GM19452 (cell line): ENCODE measurements at regions not wholly inside any gene's neighbourhood (a gene's known extent, or its start where the extent isn't known, plus 50 kb on each side); places are given as distances from the start of the nearest gene placed in this dataset.

ENCODE experiments used
- ATAC-seq: cut with Tn5 transposase; IDR thresholded peaks from one replicate; pipeline ENCODE4 v1.9.1; 2021; ENCODE audit not compliant: unreplicated experiment

DNA sequence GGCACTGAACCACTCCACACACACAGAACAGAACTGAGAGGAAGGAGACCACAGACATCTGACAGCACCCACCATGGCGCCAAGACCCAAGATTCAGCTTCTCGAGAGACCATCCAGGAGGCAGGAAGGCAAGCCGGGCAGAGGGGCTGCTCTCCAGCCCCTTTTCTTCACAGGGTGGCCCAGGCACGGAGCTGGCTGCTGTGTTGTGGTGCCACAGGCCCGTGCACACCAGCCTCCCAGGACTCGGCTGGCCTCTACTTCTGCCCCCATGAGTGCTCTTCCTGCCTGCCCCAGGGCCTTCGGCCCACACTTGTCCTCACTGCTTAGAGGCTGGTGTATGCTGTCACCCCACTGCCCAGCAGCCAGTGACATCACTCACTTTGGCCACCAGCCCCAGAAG, 547.6 kb upstream of the RAB6C start:
- no peak for ATAC-seq

DNA sequence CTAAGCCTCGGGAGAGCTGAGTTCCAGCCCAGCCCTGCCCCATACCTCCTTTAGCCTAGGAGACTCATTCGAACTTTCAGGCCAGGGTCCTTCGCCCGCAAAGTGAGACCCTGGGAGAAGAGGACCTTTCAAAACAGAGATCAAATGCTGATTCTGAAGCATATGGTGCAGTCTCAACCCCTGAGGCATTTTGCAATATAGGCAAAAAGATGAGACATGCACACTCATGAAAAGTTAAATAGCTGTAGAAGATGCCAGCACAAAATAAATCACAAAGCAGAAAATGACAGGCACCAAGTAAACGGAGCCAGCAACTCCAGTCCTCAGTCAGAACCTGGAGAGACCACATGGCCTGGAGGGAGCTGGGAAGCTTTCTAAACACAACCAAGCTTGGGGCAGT, 542.7 kb upstream of the RAB6C start:
- ATAC-seq, result no peak

DNA sequence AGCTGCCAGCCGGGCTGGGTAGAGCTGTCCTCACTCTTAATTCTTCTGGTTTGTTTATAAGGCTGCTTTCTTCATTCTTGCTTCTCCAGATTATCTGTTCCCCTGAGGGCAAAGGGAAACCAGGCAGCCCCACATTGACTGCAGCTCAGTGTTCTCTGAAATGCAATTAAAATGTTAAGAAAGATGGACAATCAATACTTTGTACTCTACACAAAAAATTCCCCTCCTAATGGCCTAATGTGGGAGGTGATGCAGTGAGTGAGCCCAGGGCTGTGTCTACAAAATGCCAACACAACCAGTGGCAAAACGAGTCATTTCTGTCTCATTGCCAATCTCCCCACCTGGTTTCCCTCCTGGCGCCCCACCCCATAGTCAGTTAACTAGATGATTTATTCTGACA, 541.7 kb upstream of the RAB6C start:
- ATAC-seq, result no peak

DNA sequence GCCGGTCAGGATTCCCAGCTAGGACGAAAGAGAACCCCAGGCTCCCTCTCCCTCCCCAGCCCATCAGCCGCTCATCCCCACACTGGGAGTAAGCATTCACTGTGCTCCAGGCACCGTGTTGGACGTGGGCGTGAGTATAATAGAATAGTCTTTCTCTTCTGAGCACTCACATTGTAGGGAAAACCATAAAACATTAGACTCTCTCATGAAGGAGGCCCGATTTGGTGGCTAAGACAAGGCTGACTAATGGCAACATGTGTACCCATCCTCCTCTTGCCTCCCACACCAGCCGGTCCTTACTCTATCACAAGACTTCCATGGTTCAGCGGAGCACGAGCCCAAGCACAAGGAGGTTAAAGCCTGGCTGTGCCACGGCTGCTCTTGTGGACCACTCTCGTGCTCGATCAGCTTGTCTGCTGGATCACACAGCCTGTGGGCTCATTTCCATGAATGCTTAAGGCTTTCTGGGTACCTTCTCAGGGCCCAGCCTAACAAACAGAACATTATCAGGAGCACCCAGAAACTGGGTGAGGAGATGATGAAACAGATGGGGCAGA, 540.9 kb upstream of the RAB6C start:
- ATAC-seq, result no peak

DNA sequence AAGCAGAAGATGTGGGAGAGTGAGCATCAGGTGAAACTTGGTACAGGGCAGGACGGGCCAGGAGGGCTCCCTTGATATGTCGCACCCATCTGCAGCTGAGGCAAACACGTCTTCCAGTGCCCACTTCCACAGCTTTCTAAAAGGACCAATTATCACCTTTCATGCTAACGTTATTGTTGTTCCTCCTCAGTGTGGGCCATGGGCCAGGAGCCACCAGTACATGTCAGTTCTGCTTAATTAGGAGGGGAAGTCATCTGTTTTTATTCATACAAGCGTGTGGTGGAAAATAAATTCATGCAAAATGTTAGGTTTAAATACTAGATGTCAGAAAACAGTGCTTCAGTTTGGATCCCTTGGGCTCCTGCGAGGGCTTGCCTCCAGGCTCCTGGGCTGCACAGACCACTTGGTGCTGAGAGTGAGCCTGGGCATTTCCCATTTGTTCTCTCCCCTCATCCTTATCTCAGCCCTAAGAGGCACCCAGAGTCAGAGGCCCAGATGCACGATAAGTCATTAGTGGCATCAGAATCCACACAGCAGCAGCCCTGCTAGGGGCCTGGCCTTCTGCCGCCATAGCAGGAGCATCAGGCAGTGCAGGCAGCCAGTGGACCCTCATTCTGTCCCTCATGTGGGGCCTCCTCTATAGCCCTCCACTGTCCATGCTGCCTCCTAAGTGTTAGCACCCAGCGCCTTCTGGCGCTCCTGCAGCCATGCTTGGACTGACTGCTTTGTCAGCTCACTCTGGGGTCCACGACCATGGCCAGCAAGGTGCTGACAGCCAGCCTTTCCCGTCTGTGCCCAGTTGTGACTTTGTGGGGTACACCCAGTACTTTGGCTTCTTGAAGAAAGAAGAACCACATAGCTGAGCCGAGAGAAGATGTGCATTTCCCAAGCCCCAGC, 539.8 kb upstream of the RAB6C start:
- ATAC-seq, result no peak

DNA sequence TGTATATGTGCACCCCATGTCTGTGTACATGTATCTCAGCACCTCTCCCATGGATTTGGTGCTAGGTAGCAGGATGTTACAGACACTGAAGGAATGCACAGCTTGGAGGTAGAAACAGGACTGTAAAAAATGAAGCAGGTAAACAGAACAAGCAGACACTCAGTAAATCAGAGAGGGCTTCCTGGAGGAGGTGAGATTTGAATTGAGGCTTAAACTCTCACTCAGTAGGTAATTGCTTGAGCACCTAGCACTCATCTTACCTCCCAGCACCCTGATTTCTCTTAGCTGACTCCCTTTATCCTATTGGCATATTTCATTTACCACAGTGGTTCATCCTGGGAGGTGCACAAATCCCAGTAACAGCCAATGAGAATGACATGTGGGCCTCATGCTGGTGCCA, 537.9 kb upstream of the RAB6C start:
- ATAC-seq, result no peak

DNA sequence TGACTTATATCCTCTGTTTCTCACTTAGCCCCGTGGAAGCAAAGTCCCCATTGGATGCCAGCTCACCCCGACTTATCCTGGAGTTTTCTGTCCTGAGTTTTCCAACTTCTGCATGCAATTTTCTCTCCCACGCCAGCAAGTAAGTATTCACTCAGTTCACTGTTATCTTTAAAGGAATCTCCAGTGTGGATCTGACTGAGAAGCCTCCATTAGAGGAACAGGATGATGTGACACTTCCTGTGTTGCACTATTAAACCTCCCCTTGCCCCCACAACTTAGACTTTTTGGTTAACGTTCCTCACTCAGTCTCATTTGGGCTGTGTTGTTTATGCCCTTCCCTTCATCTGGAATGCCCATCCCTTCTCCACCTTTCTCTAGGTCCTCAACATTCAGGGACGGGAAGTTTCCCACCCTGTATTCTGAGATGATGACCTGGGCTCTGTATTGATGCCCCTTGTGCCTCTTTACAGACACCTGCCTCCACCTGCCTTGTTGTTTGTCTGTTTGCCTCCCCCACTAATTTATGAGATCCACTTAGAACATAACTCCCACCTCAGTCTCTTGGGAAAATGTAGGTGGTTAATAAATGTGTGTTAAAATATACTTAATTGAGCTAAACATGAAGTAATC, 536.1 kb upstream of the RAB6C start:
- no peak for ATAC-seq

DNA sequence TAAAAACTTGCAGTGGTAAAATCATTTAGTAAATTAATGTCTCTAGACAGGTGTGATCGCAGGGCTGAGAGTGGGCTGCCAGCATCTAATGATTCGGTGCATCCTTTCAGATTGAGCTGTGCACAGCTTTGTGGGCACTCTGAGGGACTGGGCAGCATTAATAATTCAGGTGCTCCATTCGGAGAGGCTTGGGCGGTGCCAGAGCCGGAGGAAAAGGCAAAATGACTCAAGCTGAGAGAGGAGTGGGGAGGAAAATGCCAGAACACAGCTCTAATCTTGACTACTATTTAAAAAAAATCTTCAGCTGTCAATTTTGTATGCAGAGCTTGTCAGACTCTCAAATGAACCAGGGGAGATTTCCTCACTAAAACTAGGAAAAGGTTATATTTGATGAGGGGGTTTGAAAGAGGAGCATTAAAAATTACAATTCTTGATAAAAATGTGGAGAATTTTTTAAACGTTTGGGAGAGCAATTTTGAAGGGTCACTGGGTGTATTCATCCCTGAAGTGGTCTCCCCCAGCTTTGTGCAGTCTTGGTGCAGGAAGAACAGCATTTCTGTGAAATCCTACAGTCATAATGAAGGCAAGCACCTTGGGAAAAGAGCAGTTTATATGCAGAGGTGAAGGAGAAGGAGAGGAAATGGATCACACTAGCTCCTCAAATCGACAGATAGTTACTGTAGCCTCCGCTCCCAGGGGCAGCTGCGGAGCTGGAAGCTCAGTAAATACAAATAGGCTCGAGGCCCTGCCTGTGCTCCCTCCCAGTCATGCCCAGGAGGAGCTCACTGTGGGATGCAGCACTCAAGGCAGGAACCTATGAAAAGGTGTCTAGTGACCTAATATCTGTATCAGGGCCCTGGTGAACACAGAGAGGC, 535.4 kb upstream of the RAB6C start:
- ATAC-seq, result no peak

DNA sequence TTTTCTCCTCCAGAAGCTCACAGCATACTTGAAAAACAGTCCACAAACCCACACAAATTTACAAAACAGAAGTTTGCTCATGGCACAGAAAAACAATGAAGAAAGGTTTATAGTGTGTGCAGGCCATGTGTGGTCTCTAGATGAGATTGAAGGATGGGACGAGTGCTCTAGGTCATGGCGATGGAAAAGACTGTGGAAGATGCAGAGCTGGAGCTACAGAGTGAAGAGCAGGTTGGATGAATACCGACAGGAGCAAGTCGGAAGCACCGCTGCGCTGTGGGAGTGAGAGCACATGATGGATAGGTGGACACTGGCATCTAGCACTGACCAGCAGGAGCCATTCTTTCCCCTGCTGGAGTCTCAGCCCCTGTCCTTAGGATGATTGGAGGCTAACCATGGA, 534.7 kb upstream of the RAB6C start:
- ATAC-seq, result no peak

DNA sequence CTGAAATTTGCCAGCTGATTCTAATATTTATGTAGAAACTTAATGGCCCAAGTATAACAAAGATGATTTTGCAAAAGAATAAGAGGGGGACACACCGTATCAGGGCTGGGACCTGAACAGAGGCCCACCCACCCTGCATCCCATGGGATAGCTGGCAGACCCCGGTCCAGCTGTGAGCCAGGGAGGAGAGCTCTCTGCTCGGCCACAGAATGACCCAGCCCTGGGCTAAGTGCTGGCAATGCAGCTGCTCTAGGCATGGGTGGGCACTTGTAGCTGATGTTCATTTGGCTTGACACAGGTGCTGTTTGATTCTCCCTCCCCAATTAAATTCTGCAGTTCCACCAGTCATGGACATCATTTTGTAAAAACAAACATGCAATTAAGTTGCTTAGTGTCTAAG, 522.8 kb upstream of the RAB6C start:
- ATAC-seq, result no peak

DNA sequence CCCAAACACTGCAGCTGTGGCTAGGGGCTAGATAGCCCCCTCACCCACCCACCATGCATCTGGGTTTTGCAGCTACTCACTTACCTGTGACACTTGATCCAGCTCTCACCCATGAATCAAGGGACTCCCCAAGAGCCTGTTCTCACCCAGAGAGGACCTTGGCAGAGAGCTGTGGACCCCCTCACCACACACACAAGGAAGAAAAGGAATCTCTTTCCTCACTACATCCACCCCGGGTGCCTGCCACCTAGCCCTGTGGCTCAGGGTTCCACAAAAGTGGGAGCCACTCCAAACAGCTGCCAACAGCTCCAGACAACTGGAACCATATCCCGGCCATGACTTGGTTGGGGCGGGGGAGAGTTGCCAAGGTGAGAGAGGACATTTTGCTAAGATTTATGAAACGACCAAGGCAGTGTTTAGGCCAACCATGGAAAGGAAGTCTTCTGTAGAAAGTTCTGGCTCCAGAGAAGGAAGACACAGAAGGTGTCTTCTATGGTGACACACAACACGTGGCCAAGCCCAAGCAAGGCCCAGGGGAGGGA, 522.1 kb upstream of the RAB6C start:
- ATAC-seq, result no peak

DNA sequence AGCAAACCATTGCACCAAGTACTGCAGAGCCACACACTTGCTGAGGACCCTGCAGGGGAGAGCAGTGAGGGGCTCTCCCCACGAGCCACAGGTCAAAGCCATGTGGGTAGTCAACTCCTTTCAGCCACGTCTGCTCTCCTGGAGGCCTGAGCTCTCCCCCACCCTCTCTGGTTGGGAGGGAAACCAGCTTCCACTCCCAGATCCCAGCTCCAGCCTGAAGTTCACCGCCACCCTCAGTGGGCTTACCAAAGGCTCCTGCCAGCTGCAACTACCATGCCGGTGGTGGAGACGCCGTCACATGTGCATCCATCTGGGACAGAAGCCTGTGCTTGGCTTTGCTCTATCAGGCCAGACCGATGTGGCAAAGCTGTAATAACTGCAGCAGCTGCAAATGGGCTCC, 521.5 kb upstream of the RAB6C start:
- ATAC-seq, result no peak

DNA sequence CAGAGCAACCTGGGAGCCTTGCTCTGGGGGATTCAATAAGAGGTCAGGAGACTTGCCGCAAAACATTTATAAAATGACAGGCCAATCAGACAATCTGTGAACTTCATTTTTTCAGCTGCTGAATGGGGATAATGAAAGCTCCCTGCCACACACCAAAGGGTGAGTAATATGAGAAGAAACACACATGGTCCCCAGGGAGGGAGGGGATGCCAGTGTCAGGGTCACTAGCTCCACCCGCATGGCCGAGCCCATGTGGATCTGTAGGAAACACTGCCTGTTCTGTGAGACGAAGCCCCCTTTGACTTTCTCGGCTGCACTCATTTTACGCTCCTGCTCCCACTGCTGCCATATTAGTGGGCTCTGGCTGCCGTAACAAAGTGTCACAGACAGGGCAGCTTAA, 521.0 kb upstream of the RAB6C start:
- ATAC-seq, result no peak

DNA sequence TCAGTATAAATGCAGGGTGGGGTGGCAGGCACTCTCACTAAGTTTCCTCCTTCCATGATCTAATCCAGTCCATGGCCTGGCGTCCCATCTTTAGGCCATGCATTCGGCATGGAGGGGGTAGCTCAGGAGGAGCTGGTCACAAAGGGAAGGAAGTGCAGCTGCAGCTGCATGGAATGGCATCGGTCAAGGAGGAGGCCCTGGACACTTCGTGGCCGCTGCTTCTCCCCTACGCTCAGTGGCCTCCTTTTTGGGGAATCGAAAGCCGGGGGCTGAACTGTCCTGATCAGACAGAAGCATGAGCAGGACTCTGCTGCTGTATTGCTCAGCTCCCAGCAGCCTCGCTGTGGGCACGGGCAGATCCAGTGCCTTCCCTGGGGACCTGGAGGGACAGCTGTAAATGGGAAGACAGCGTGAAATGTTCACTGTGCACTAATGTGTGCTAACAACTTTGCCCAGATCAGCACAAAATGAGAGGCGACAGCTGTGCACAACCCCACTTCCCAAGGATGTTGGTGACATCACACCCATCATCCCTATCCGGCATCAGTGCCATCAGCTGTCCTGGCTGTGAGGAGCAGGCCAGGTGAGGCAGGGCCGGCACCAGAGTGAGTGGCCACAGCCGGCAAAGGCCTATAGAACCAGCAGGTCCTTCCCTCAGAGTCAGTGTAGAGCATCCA, 520.1 kb upstream of the RAB6C start:
- no peak for ATAC-seq

DNA sequence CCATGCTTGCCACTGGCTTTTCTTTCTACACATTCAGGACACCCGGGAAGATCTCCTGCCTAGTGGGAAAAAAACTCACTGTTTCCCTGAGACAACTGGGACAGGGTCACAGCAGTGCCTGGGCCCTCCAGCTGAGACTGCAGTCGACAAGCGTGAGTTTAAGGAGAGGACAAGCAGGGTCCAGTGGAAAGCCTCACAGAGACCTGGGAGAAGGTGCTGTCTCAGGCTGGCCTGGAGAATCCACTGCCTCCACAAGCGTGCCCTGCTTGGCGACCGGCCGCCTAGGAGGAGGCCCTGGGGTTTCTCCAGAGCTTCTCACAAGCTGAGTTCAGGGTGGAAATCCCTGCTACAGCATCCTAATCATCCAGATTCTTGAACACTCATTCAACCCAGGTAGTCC, 519.6 kb upstream of the RAB6C start:
- no peak for ATAC-seq

DNA sequence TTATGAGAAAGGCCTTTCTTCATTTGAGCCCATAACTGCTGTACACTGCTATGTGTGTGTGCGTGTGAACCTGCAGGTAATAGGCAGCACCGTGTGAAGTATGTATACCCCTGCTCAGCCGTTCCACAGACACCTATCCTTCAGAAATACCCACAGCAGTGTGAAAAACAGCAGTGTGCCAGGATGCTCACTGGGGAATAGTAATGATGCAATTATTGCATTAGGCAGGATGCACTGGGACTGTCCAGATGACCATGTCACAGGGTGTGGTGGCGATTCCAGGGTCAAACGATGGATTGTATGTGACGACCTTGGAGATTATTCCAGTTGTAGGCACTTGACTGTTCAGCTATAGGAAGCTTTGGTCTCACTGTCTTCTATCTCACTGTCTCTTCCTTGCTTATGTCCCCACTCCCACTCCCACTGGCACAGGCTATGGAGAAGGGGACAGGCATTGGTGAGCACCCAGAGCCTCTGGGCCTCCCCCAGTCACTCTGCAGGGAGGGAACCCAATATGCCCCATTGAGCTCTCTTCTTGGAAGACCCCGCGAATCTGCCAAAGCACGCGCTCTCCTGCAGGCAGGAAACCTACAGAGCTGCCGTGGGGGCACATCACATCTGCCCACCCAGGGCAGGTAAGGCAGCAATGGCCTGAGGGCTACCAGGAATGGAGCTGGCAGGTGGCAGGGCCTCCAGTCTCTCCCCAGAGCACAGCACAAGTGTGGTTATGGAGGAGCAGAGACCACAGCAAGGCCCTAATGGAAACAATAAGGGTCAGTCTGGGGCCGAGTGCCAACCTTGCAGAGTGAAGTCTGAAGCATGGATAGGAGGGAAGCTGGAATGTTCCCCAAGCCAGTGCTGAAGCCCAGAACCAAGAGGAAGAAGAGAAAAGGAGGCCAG, 518.9 kb upstream of the RAB6C start:
- no peak for ATAC-seq

DNA sequence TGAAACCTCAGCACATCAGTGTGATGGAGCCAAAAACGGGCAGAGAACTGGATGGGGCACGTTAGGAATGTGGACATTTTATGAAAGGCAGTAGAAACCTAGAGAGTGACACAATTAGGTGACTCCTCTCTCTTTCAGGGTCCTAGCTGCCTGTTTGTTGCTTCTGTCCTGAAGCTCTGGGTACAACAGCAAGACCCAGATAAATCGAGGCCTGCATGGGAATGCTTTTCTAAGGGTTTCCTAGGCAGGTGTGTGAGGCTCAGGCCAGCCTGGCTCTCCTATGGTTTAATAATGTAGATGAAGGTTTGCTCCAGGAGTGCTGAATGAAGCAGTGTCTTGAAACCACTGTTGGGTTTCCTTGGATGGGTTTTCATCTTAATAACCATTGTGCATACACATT, 517.1 kb upstream of the RAB6C start:
- ATAC-seq, result no peak

DNA sequence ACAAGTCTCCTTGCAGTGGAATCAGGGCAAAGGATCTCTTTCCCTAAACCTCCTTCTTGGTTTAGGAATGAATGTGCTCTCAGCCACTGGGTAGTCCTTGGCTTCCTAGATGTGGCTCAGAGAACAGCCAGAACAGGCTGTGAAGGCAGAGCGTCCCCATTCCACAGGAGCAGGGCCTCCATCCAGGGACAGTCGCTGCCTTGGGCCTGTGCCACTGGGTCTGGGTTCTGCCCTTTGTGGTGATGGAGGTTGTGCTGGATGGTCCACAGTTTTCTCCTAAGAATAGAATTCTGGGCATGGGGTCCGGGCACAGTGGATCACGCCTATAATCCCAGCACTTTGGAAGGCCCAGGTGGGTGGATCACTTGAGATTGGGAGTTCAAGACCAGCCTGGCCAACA, 516.5 kb upstream of the RAB6C start:
- no peak for ATAC-seq

DNA sequence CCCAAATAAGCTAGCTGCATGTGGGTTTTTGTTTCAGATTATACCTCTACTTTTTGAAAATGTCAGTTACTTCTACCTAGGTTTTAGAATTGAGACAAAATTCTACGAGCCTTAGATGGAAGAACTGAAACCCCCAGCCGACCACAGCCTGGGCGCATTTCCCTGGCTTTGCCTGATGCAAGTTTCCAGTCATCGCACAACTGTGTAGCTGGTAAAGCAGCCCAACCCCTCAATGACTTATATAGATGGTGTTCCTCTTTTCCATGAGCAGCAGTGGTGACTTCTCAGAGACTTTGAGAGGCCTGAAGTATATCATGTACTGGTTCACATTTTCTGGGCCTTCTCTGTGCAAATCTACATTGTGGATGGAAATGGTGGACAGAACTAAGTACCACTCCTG, 515.4 kb upstream of the RAB6C start:
- no peak for ATAC-seq

DNA sequence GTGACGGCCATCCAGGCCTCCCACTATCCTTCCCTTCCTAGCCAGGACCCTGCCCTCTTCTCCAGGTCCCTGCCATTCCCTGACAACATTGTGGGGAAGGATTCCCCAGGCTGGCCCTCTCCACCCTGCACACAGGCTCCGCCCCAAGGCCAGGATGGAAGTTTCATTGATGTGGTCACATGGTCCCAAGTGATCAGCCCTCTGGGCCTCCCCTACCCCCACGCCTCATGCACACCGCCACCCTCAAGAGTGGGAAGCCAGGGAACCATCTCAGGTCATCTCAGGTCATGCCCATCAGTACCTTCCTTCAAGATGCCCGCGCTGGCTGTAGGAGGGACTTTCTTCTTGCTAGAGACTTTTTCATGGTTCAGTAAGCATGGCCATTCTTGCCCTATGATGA, 514.8 kb upstream of the RAB6C start:
- no peak for ATAC-seq
